ENCODE measurements at regions not wholly inside any gene's neighbourhood (a gene's known extent, or its start where the extent isn't known, plus 50 kb on each side); places are given as distances from the start of the nearest gene placed in this dataset.

DNA sequence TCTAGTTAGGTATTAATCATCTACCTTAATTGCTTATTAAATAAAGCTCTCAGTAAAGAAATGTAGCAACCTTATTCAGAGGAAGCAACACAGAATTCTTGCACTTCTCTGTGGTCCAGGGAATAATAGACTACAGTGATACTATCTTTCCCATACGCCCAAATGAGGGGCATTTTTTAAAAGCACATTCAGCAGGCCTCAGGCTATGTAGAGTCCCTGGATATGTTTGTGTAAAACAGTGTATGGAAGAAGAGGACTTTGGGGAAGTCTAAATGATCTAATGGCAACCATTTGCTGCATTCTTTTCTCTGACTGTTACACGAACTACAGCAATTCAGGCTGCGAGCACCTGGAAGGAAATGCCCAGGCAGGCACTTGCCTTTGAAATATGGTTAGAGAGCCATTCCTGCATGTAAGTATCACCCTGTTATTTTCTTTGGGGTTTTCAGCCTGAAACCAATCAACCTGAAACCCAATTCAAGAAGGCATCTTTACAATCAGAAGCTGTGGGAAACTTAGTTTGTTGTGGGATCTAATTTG, 1814.7 kb upstream of the CELF4 start:
- no peak for DNase-seq

DNA sequence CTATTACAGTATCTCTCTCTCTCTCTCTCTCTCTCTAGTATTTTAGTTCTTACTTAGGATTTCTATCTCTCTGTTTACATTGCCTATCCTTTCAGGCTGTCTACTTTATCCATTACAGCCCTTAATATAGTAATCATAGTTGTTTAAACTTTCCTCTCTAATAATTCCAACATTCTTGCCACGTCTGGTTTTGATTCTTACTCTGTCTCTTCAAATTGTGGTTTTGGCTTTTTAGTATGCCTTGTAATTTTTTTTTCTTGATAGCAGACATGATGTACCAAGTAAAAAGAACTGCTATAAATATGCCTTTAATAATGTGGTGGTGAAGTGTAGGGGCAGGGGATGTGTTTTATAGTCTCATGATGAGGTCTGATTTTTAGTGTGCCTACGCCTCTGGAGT, 1809.5 kb upstream of the CELF4 start:
- no peak for DNase-seq

DNA sequence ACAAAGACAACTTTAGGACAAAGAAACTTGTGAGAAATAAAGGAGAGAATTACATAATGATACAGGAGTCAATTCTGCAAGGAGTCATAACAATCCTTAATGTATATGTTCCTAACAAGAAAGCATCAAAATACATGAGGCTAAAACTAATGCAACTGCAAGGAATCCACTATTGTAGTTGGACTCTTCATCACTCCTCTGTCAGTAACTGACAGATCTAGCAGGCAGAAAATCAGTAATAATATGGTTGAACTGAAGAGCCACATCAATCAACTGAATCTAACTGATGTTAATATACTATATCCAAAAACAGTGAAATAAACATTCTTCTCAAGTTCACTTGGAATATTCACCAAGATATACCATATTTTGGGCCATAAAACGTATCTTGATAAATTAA, 1806.4 kb upstream of the CELF4 start:
- DNase-seq: no peak

DNA sequence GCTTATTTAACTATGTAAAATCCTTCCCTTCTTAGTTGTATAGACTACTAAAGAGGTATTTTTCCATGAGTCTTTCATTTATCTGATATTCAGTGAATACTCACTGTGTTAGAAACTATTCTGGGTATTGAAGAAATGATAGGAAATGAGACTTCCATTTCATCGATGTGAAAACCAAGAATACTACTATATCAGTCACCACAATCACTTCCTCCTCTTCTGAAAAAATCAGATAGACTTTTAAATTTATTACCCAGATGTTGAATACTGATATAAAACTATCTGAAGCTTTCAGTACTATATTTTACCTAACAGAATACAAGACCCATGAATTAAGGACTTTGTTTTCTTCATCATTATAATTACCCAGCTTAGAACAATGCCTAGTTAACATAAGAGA, 1801.1 kb upstream of the CELF4 start:
- DNase-seq: no peak

DNA sequence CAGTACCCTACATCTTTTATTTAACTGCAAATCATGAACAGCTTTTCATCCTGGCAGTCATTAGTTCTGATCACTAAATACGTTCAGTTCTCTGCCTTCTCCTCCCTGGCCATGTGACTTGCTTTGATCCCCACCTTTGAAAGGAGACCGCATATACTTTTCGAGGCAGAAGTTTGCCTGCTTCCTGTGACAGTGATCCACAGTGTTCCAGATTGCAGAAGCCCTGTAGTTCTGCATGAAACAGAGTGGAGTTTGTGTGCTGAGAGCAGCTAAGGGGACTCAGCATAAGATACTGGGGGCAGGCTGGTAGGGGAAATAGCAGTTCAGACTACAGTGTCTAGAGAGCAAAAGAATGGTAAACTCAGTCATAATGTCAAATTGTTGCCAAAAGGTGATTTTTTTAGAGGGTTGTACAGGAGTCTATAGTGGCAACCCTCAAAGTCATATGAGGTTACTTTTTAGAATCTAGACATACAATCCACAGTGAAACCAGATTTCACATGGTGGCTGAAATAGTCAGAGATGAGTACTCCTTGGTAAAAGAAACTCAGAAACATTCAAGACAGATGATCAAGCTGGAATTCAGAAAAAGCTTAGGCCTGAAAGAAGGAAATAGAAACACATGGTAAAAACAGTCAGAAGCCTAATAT, 1800.4 kb upstream of the CELF4 start:
- no peak for DNase-seq

DNA sequence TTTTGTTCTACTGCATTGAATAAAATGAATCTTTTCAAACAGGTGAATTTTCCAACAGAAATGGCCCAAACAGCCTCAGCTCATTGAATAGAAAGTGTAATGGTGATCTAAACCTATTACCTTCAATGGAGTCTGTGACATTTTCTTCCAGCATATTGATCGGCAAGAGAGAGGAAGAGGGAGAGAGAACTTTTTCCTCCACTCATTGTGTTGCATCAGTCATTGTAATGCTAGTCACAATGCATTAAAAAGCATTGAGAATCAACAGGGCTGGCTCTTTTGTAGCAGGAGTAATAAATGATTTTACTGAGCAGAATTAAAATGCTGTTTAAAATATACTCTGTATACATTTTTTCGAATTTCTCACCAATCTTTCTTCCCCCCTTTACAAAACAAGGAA, 1794.5 kb upstream of the CELF4 start:
- DNase-seq: no peak

DNA sequence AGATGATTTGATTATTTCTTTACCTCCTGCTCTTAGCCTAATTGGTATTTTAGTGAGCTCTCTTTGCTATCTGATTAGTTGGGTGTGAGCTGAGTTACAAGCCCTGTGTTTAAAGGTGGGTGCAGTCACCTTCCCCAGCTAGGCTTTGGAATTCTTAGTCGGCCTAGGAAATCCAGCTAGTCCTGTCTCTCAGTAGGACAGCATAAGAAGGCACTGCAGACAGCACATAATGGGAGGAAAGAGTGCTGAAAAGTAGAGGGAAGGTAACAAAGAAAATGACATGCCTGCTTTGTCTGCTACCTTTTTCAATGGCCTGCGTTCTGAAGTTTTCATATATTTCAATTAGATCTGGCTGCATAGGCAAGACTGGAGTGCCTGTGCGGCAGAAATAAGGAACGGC, 1794.0 kb upstream of the CELF4 start:
- DNase-seq: no peak

DNA sequence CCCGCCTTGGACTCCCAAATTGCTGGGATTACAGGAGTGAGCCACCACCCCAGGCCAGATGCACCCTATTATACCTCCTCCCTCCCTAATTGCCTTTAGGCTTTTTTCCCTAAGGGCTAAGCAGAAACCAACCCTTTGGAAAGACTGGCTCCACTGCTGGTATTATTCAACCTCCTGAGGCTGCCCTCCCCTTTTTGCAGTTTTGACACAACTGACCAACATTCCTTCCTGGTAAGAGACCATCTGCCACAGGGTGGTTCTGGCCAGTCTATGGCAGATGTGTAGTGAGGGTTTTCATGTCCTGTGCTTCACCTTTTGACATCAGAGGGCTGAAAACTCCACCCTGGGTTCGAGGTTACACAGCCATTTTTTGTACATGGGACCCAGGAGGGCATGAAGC, 1785.3 kb upstream of the CELF4 start:
- no peak for DNase-seq

DNA sequence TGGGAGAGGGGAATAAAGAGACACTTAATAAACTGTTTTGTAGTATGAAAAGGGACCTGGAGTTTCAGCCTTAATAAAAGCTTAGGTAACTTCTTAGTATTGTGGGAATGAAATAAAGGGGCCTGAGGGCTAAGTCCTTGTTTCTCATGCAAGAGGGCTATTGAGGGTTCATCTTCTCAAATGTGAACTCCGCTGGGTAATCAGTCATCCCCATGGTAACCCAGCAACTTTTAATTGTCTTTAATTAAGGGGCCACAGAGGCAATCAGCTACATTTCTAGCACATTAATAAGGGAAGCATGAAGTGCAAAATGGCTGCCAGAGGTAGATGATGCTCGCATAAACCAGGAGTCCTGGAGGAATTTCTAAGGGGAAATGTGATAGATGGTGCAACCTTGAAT, 1784.2 kb upstream of the CELF4 start:
- no peak for DNase-seq

DNA sequence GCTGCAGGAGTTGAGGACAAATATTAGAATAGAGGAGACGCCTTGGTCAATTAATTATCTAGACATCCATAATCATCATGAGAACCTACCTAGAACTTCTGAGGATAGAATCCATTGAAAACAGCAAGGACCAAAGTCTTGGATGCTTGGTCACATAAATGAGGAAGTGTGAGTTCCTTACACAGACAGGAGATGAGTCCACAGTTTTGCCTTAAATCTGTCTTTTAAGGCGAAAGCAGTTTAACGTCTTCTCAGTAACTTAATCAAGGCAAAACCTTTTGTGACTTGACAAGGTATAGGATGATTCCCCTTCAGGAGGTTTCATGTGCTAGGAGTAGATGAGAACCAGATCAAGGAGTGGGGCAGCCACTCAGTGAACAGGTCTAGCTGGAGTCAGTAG, 1783.2 kb upstream of the CELF4 start:
- no peak for DNase-seq

DNA sequence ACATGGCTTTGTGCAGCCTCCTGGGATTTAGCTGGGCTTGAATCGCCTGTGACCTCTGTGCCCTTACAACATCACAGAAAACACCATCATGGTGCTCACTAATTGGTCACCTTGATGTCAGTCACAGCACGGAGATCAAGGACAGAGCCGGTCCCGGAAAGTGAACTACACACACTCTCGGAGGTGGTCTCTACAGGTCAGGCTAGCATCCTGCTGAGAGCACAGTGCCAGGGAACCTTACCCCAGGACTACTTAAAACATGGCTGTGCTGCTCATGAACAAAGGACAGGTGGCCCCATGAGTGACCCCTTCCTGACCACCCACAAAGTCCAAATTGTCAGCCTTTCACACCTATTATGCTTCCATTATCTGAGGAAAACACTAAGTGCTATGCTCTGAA, 1782.1 kb upstream of the CELF4 start:
- DNase-seq: no peak

DNA sequence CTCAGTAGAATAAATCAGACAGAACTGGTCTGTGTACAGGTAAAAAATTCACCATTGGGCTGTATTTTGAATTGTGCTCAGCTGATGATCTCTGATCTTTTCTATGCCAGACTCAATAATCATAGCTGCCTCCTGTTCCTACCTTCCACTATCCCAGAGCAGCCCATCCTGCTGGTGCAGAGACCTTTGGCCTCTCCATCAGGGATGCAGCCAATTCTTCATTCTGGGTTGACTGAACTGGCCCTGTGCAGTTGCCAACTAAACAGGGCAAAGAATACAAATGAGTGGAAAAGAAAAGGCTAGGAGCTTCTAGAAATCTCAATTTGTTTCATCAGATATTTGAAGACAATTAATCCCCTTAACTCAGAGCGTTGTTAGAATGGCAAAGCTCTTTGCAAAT, 1781.3 kb upstream of the CELF4 start:
- no peak for DNase-seq

DNA sequence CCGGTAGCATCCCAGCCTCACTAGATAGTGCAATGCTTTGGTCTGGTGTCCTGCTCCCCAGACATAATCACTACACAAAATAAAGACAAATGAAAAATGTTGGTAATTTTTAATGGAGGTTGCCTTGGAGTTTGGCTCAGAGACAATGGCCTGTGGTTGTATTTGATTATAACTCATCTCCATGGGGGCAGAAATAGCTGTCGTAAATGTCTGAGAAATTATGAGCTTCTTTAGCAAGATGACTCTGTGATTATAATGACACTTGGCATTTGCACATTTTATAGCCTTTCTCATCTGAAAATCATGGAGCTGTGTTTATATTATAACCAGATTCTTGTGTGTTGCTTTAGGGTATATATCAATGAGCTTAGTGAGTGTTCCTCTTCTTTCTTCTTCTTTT, 1779.7 kb upstream of the CELF4 start:
- no peak for DNase-seq

DNA sequence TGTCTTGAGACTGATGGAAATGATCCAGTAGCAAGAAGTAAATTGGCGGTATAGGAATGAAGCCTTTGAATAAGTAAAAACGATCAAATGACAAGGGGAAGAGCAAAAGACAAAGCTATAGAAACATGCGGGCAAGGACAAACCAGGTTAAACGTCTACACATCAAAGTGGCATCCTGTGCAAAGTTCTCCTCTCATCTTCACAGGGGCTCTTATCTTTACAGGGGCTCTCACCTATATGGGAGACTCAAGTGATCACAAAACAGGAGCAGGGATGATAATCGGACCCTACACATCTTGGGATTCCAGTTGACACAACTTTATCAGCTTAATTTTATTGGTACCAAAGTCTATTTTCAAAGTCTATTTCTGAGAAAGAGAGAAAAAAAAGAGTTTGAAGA, 1778.9 kb upstream of the CELF4 start:
- DNase-seq: no peak

DNA sequence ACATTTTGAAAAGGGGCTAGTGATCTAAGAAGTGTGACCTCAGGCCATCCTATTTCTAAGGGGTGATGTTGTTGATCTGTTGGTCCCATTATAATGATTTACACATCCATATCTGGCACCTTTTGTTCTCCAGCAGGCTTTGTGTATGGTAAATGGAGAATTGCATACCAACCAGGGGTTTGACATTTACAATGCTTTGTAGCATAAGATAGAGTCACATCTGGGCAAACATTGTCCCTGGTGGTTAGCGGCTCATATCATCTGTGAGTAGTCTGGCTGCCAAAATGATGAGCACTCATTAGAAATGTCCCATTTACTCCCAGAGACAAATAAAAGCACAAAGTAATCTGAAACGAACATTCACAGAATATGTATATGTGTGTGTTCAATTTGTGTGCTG, 1775.5 kb upstream of the CELF4 start:
- no peak for DNase-seq

DNA sequence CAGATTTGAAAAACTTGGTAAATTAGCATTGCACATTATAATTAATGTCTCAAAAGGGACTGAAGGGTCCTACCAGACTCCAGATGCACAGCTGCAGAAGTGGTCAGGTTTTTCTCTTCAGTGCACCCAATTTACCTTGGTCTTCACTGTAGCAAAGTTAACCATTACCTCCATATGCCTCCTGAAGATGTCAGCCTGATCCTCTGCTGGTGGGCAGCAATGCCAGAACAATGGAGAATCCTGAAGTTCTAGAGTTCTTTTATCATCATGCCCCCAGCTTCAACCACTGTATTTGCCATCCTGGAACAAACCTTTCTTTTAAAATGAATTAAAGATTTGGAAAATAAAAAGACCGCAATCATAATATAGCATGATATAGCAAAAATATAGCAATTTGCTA, 1774.8 kb upstream of the CELF4 start:
- DNase-seq: no peak

DNA sequence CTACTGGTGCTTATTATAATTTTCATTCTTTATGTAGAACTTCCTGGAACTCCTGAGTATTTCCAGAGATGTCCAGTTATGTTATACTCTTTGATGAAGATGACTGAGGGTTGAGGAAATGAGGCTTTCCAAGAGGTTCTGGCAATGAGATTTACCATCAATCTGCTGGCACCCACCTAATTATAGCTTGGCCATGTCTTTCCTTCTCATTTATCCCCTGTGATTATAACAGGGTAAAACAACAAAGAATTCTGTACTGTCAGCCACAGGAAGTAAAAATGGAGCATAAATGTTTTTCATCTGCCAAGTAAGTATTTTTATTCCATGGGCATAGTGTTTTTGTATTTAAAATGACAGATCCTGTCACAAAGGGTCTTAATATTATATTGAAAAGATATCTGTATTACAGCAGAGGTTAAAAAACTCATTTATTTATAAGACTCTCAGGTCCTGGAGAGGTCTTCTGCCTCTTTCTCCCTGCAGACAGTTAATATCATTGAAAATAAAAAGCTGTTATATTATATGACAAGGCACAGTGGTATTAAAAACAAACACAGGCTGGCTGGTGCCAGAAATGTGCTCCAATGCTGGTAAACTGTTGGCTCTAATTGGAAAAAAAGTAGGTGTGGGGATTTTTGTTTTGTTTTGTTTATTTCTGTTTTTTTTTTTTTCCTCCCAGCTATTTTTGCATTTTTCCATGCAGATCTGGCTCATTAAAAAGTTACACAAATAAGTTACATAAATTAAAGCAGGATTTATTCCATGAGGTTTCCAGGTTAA, 1764.1 kb upstream of the CELF4 start:
- no peak for DNase-seq

DNA sequence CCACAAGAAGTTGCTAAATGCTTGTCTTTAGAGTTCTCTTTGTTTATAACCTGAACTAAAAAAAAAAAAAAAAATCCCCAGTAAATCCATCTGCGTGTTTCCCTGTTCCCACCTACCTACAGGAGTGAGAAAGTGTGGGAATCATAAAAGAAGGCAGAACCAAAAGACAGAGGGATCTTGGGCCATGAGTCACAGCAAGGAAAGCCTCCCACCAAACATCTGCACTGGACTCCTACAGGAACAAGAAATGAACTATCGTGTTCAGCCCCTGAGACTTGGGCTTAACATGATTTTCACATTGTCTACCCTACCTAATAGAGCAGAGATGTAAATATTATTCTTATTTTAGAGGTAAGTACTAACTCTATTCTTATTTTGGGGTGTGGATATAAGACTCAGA, 1761.2 kb upstream of the CELF4 start:
- no peak for DNase-seq

DNA sequence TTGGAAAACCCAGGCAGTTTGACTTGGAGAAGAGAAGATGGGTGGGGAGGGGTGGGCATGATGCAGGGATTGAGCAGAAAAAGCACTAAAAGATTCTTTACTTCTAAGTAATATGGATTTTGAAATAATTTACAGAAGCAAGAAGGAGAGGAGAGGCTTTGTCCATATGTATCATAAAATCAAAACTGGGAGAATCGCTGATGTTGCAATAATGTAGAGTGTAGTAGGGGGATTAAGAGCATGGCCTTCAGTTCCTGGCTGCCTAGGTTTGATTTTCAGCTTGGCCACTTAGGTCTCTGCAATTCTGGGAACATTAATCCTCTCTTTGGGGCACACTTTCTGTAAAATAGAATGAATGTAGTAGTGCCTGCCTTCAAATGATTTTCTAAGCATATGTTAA, 1760.4 kb upstream of the CELF4 start:
- DNase-seq: no peak

DNA sequence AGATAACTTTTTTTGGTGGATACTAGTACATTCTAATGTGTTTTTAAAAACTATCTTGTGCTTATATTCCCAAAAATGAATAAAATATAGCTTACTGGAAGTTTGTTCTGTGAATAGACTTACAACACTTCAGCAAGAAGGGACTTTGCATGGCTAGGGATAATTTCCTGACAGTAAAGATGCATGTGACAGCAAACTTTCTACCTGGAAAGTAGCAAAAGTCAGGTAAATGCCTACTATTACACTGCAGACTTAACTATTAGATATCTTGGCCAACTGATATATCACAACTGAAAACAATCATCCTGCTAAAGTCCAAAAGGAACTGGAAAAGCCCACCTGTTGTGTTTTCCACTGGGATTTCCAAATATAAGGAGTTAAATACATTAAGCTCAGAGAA, 1753.5 kb upstream of the CELF4 start:
- no peak for DNase-seq

DNA sequence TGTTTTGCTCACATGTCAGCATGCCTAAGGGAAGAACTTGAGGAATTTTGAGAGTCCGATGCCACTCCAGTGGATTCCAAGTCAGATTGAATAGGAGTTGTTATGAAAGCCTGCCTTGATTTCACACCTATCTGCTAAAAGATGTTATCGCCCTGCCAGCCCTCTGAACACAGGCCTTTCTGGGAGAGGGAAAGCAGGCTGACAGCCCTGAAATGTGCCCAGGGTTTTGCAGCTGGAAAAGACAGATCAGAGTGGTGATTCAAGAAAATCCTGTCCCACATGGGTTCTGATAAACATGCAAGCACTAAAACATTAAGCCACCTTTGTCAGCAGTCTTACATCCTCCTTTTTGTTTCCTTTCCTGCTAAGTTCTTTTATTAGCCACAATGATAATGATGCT, 1752.9 kb upstream of the CELF4 start:
- peak; percentile 44 for DNase-seq

DNA sequence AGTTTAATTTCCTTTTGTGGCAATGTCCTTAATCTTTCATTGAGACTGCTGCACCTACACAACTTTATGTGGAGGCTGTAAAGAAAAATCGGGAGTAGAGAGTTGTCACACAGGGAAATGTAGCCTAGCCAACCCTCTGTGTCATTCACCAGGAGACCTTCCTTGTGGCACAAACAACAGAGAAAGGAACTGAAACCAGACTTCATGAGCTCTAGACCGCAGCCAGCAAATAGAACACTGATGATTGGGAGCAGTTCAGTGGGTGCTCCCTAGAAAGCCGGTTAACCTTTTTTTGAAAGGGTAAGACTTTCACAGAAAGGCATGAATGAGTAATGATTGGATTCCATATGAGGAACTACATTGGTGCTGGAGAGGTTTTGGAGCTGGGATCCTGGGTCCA, 1752.4 kb upstream of the CELF4 start:
- peak; percentile 83 for DNase-seq

DNA sequence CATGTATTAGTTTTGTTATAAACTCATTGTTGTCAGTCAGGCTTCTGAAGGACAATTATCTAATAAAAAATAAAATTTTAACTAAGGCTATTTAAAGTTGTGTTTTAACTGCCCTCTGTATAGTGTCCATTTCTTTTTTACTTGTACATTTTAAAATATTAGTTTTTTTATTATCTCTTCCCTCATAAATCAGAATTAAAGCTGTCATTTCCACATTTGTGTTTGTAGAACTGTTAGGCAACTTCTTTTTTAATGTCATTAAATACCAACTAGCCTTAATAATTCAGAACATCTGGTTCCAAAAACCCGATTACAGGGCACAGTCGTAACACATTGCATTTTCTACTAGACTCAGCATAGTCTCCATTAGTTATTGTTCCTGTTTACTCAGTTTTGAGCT, 1749.0 kb upstream of the CELF4 start:
- no peak for DNase-seq

DNA sequence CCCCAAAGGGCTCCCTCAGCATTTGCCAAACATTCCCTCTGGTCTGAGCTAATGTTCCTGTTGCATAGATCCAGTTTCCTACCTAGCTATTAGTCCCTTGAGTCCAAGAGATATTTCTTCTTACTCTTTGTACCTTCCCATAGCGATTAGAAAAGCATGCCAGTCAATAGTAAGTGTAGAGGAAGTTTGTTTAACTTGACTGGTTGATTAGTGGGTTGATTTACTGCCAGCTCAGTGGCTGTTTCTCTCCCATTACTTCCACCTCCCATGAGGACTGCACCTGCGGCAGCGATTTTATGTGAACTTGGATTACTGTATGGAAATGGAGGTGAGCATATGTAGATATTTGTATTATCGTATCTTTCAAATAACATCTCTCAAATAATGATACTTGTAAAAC, 1748.4 kb upstream of the CELF4 start:
- no peak for DNase-seq
